NOMO-1 treated with DMSO at 0.1 percent for 48 hours (cell line): ENCODE measurements at regions not wholly inside any gene's neighbourhood (a gene's known extent, or its start where the extent isn't known, plus 50 kb on each side); places are given as distances from the start of the nearest gene placed in this dataset.
"Not testable (repeated sequence)": the region's sequence is repeated elsewhere in the genome, so short reads cannot be mapped to it uniquely, and the experiment has no call there.

Experiments used
- DNase-seq: peaks from one replicate; lab custom pipeline; 2025; ENCODE audit not compliant: unreplicated experiment; lab: John Stamatoyannopoulos, UW

- no peak for DNase-seq
These were observed 693.2 kb upstream of the SLC8A1 start for GRCh38 chr2:41145066-41145465.

DNA sequence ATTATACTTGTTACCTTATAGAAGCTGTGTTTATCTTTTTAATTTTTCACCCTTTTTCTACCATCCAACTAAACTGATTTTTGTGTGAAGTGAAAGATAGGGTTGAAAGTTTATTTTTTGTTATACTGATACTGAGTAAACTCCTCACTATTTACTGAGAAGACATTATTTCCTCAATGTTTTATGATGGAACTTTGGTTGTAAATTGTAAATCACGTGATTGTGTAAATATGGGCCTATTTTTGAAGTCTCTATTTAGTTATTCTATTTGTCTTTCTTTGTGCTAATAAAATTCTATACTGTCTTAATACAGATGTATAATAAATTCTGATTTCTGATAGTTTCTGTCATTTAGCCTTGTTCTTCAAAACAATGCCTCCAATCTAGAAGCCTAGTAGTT is 697.2 kb upstream of the SLC8A1 start:
- DNase-seq, result no peak

GRCh38 chr2:41151746-41152145 is 699.9 kb upstream of the SLC8A1 start:
- DNase-seq, result no peak

- DNase-seq, result no peak
These were observed 700.4 kb upstream of the SLC8A1 start for GRCh38 chr2:41152318-41152717.

- DNase-seq, result no peak
These were observed 708.5 kb upstream of the SLC8A1 start for GRCh38 chr2:41160439-41160838.

GRCh38 chr2:41167014-41167413 is 715.1 kb upstream of the SLC8A1 start:
- DNase-seq, result no peak

GRCh38 chr2:41169744-41170143 is 717.9 kb upstream of the SLC8A1 start:
- no peak for DNase-seq

DNA sequence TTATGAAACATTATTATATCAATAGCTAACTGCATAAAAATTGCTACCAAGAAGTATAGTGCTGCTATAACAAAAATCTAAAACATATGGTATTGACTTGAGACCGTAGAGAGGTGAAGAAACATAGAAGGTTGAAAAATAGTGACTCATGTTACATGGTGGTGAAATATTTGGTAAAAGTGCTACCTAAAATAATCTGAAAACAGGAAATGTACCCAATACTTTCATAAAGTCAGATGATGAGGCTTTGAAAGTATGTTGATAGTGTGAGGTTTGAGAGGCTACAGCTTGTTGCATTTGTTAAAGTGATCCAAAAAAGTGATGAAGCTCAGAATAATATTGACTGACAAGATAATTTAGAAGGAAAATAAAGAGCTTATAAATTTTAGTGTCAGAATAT is 718.7 kb upstream of the SLC8A1 start:
- peak; percentile 71 for DNase-seq

- peak; percentile 71 for DNase-seq
These were observed 728.5 kb upstream of the SLC8A1 start for GRCh38 chr2:41180387-41180786.

DNA sequence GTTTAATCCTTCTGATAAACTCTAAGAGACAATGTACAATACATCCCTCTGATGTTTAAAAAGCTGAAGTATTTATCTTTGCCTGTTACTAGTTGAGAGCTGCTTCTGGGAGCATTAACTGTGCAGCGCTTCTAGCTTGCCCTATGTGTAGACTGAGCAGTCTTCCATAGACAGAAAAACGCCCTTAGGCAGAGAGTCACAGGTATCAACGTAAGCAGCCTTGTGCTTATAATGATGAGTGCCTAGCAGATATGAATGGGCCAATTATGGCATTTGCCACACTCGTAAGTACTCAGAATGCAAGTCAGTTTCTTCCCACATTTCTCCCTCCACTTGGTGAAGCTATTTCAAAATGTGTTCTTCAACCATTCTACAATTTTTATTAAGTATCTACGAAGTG is 731.1 kb upstream of the SLC8A1 start:
- DNase-seq, result no peak

- DNase-seq, result no peak
These were observed 735.7 kb upstream of the SLC8A1 start for GRCh38 chr2:41187376-41188122.

DNA sequence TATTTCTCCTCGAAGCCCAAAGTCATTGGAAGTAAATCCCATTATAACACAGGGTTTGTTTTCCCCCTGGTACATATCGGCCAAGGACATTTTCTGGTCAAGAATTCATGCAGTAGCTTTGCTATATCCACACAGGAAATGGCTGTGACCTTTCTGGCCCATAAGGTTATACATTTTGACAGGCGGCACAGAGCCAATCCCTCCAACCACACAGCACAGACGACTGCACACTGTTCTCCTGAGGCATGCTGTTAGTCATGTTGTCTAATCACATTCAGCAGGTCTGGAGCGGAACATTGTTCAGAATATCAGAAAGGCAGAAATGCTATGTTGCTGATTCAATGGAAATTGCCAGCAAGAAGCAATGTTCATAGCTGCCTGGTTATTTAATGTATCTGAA is 742.3 kb upstream of the SLC8A1 start:
- no peak for DNase-seq

DNA sequence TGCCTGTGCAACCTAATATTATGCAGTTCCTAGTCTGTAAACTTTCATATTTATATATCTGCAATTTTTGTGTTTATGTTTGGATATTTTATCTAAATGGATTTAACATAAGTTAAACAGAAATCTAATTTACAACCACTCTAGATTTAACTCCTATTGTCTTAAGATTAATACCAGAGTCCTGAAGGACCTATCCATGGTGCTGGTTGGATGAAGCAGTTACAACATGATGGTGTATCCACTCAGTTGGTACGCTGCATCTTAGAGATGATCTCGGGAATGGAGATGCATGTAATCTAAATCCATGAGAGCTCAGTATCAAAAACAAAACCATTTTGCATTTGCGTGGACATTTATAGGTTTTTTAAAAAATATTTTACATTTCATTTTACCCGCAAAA is 745.9 kb upstream of the SLC8A1 start:
- DNase-seq, result no peak

DNA sequence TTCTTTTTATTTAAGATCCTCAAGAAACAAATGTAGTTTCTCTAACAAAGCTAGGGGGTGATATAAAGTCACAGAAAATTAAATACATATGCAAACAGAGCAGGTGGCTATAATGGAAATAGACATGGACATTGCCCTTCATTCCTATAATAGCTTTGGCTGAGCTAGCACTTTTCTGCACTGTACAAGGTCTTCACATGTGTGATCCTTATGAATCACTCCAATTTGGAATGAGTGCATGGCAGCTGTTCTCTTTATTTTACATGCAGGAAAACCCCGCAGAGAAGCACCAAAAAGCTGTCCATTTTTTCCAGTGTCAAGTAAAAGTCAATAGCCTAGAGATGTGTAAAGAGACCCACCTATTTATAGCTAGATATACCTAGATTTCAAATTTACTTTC is 747.4 kb upstream of the SLC8A1 start:
- DNase-seq, result no peak

DNA sequence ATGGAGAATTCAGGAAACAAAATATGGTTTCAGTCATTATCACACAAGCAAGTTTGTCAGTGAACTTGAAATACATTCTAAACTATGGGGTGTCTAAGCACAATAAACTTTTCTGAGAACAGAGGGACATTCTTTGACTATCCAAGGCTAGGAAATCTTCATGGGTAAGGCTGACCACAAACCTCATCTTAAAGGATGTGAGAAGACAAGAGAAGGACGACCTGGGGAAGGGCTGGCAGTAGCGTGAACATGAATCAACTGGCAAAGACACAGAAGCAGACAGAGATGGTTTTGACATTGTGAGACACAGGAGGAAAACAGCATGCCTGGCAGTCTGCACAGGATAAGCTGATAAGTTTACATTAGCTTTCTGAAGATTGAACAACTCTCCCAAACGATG is 752.4 kb upstream of the SLC8A1 start:
- DNase-seq, result no peak

- no peak for DNase-seq
These were observed 754.1 kb upstream of the SLC8A1 start for GRCh38 chr2:41206004-41206403.

GRCh38 chr2:41207578-41207977 is 755.7 kb upstream of the SLC8A1 start:
- peak; percentile 0 for DNase-seq

GRCh38 chr2:41210030-41210429 is 758.1 kb upstream of the SLC8A1 start:
- DNase-seq, result not testable (repeated sequence)

DNA sequence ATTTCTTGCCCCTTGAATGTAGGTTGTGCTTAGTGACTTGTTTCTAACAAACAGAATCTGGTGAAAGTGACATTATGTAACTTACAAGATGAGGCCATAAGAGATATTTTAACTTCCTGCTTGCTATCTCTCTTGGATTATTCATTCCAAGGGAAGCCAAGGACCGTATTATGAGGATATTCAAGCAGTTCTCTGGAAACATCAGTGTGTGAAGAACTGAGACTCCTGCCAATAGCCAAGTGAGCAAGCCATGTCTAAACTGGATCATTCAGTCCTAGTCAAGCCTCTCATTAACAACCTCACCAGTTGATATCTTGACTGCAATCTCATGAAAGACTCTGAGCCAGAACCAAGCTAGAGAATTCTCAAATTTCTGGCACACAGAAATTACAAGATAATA is 765.1 kb upstream of the SLC8A1 start:
- no peak for DNase-seq

DNA sequence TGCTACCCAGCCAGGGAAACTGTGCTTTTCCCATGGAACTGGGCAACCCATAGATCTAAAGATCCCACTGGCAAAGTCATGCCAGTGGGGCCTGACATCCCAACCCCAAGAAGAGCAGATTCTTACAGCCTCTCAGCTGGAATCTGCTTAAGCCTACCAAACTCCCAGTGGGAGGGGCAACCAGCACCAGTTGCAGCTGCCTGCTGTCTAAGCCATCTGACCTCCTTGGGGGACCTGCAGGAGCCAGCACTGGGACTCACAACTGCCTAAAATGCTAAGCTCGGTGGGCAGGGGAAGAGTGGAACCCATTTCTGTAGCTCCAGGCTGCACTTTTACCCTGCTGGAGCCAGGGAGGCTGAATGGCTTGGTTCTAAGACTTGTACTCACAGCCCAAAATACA is 770.7 kb upstream of the SLC8A1 start:
- no peak for DNase-seq

GRCh38 chr2:41234093-41234492 is 782.2 kb upstream of the SLC8A1 start:
- DNase-seq, result no peak

DNA sequence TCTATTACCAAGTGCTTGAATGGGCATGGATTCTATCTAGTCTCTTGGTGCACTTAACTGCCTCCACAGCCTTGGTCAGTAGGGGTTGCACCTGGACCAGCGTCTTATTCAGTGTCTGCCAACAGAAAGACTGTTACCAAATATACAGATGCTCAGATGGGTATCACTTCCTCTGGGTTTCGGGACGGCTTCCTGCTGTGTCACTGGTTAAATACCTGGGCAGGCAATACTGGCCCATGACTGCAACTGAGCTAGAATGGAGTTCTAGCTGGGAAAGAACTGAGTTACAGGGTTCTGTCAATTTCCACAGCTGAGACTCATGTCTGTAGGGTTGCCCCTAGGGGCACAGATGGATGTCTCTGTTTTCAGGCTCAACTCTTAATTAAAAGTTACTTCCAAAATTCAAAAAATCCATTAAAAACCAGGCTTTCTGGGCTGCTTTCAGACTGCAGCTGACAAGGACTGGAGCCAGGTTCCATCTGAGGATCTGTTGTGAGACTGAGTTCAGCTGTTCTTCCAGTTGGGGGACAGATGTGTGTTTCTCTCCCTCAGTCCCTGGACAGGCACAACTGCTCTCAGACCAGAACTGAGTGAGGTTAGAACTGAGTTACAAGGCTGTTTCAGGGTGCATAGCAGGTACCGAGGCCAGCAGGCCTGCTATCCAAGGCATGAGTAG is 789.6 kb upstream of the SLC8A1 start:
- no peak for DNase-seq

GRCh38 chr2:41242001-41242331 is 790.1 kb upstream of the SLC8A1 start:
- no peak for DNase-seq
